ENCODE measurements at regions not wholly inside any gene's neighbourhood (a gene's known extent, or its start where the extent isn't known, plus 50 kb on each side); places are given as distances from the start of the nearest gene placed in this dataset.
"Not testable (repeated sequence)": the region's sequence is repeated elsewhere in the genome, so short reads cannot be mapped to it uniquely, and the experiment has no call there.

- TF ChIP-seq, protein P1, sequence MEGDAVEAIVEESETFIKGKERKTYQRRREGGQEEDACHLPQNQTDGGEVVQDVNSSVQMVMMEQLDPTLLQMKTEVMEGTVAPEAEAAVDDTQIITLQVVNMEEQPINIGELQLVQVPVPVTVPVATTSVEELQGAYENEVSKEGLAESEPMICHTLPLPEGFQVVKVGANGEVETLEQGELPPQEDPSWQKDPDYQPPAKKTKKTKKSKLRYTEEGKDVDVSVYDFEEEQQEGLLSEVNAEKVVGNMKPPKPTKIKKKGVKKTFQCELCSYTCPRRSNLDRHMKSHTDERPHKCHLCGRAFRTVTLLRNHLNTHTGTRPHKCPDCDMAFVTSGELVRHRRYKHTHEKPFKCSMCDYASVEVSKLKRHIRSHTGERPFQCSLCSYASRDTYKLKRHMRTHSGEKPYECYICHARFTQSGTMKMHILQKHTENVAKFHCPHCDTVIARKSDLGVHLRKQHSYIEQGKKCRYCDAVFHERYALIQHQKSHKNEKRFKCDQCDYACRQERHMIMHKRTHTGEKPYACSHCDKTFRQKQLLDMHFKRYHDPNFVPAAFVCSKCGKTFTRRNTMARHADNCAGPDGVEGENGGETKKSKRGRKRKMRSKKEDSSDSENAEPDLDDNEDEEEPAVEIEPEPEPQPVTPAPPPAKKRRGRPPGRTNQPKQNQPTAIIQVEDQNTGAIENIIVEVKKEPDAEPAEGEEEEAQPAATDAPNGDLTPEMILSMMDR (IDR thresholded peaks at IDR 0.05; ENCODE audit: insufficient read depth, low read length), result no peak
- peak; percentile 3 for DNase-seq (ENCODE audit: low read depth)
- H3K4me3 ChIP-seq (ENCODE audit: low read depth, low read length), result no peak overlapping the region
Measured at GRCh38 chr4:107452717-107453630, 267.1 kb downstream of the PAPSS1 start.

DNA sequence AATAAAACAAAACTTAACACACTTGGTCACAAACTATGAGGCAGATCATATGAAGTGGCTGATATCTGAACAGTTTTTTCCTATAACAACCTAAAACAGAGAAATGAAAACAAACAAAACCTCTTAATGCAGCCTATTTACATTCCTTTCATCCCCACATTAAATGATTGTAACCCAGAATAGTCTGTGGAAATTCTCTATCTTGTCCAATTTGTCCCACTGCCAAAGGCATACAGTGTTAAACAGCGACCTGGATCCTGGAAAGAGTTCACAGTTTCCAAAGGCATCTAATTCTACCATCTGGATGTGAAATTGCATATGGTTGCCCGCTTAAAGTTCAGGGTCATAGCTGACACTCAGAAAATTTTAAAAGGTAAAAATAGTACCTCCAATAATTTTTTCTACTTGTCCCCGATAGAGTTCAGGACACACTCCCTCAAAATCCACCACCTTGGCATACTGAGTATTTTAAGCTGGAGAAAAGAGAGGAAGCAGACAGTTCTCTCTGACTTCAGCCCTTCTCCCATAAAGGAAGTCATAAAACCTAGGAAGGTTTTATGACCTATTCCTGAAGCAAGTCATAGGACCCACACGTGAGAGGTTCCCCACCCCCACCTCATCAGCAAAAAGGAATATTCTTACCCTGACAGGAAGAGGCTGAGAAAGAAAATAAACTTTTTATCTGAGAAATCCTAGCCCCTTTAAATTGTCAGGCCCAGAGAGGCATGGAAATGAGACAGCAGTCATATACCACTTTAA, 270.2 kb downstream of the PAPSS1 start:
- DNase-seq (ENCODE audit: low read depth), result no peak
- no peak overlapping the region for H3K4me3 ChIP-seq (ENCODE audit: low read depth, low read length)
- TF ChIP-seq, protein P1 (IDR thresholded peaks at IDR 0.05; ENCODE audit: insufficient read depth, low read length), result no peak

DNA sequence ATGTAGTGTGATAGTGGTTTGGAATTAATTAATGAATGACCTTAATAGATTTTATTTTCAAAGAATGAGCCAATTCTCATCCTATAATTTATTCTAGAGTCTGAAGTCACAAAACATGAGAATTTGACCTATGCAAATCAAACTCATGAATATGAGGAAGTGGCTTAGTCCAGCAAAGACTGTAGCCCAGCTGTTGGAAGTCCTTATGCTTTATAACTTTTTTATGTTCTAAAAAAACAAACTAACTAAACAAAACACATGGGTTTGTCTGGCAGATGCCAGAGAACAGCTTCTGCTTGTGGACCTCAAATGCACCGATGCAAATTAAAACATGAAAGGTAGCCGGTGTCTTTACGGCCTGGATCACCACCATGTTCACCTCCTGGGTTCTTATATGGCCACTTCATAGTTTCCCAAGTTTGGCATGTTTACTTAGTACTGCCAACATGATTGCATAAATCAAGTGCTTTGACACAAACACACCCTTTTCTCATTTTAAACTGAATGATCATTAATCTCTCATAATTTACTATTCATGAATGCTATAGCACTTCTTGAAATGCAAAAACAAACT, 277.4 kb downstream of the PAPSS1 start:
- TF ChIP-seq, protein P1 (IDR thresholded peaks at IDR 0.05; ENCODE audit: insufficient read depth, low read length), result no peak
- H3K4me3 ChIP-seq (ENCODE audit: low read depth, low read length), result no peak overlapping the region
- no peak for DNase-seq (ENCODE audit: low read depth)

DNA sequence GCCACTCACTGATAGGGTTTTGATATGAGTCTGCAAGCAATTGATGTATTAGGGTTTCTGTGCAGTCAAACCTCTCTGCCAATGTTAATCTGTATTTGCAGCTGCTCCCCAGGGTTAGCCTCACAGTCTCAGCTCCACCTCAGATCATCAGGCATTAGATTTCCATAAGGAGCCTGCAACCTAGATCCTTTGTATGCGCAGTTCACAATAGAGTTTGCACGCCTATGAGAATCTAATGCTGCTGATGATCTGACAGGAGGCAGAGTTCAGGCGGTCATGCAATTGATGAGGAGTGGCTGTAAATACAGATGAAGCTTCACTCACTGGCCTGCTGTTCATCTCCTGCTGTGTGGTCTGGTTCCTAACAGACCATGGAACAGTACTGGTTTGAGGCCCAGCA, 280.6 kb downstream of the PAPSS1 start:
- no peak overlapping the region for H3K4me3 ChIP-seq (ENCODE audit: low read depth, low read length)
- TF ChIP-seq, protein P1 (IDR thresholded peaks at IDR 0.05; ENCODE audit: insufficient read depth, low read length), result no peak
- DNase-seq (ENCODE audit: low read depth), result no peak

DNA sequence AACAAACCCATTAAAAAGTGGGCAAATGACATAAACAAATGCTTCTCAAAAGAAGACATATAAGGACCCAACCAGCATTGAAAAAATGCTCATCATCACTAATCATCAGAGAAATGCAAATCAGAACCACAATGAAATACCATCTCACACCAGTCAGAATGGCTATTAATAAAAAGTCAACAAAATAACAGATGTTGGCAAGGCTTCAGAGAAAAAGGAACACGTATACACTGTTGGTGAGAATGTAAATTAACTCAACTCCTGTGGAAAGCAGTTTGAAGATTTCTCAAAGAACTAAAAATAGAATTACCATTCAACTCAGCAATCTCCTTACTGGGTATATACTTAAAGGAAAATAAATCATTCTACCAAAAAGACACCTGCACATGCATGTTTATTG, 283.6 kb downstream of the PAPSS1 start:
- DNase-seq (ENCODE audit: low read depth); H3K4me3 ChIP-seq (ENCODE audit: low read depth, low read length): not testable (repeated sequence)

GRCh38 chr4:107432451-107432850, 287.6 kb downstream of the PAPSS1 start:
- no peak for DNase-seq (ENCODE audit: low read depth)
- no peak overlapping the region for H3K4me3 ChIP-seq (ENCODE audit: low read depth, low read length)
- TF ChIP-seq, protein P1 (IDR thresholded peaks at IDR 0.05; ENCODE audit: insufficient read depth, low read length), result no peak
